RPMI8226 (cell line): ENCODE measurements at regions not wholly inside any gene's neighbourhood (a gene's known extent, or its start where the extent isn't known, plus 50 kb on each side); places are given as distances from the start of the nearest gene placed in this dataset.
"Not testable (repeated sequence)": the region's sequence is repeated elsewhere in the genome, so short reads cannot be mapped to it uniquely, and the experiment has no call there.

Experiments
- DNase-seq: peaks from one replicate; pipeline ENCODE4 v3.0.0-alpha.2; 2015

DNA sequence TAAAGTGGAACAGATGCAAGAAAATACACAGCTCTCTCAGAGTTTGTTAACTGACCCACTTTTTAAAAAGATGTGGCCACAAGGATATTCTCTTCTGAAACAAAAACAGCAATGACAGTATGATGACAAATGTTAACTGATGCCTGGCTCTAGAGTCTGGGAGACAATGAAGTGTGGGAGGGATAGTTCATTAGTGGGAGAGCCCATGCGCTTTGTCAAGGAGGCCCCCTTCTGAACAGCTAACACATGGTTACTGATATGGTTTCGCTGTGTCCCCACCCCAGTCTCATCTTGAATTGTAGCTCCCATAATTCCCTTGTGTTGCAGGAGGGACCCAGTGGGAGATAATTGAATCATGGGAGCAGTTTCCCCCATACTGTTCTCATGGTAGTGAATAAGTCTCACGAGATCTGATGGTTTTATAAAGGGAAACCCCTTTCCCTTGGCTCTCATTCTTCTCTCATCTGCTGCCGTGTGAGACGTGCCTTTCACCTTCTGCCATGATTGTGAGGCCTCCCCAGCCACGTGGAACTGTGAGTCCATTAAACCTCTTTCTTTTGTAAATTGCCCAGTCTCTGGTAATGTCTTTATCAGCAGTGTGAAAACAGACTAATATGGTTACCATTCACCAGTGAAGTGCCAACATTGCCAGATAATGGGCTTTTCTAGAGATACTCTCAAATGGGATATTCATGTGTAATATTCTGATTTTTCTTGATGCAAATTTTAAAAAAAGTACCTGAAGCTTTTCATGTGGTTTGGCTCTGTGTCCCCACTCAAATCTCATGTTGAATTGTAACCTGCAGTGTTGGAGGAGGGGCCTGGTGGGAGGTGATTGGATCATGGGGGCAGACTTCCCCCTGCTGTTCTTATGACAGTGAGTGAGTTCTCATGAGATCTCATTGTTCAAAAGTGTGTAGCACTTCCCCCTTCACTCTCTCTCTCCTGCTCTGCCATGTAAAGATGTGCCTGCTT, 435.8 kb downstream of the SHISA9 start:
- DNase-seq = not testable (repeated sequence)

GRCh38 chr16:13338044-13338443, 436.6 kb downstream of the SHISA9 start:
- DNase-seq = no peak

GRCh38 chr16:13342675-13343074, 441.3 kb downstream of the SHISA9 start:
- no peak for DNase-seq

GRCh38 chr16:13344001-13344400, 442.6 kb downstream of the SHISA9 start:
- DNase-seq = no peak

DNA sequence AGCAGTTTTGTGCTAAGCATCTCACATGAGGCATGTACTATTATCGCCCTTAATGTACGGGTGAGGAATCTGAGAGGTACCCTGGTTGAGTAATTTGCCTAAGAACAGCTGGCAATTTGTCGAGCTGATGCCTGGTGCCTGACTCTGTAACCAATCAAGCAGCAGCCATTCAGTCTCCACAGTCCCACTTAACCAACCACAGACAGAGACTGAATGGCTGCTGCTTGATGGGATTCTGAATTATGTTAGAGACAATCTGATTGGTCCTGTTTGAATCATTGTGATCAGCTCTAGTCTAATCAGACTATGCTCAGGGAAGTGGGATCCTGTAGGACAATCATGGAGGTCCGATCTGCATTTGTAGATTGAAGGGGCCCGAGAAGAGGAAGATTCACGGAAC, 447.0 kb downstream of the SHISA9 start:
- no peak for DNase-seq

GRCh38 chr16:13350000-13350399, 448.6 kb downstream of the SHISA9 start:
- no peak for DNase-seq

DNA sequence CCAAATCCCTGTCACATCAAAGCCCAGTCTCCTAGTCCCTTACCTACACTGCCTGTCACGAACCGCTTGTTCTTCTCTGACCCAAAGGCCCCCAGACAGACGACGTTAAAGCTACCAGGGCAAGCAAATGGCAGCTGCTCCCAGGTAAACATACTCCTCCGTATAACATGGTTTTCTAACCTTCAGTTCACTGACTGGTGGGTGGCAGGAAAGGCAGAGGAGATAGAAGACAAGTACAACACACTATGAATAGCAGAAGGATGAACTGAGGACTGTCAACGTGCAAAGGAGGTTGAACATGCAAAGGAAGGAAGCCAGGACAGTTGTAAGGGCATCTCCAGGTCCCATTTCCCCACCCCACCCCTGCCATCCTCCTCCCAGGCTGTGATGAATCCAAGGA, 449.8 kb downstream of the SHISA9 start:
- DNase-seq = no peak

- DNase-seq = no peak
Measured at GRCh38 chr16:13351601-13352217, 450.3 kb downstream of the SHISA9 start.

DNA sequence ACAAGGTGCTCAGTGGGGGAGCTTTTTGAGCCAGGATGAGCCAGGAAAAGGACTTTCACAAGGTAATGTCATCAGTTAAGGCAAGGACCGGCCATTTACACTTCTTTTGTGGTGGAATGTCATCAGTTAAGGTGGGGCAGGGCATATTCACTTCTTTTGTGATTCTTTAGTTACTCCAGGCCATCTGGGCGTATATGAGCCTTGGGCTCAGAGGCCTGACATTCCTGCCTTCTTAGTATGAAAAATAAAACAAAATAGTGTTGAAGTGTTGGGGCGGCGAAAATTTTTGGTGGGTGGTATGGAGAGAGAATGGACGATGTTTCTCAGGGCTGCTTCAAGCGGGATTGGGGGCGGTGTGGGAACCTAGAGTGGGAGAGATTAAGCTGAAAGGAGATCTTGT, 451.4 kb downstream of the SHISA9 start:
- DNase-seq = not testable (repeated sequence)

GRCh38 chr16:13357842-13358241, 456.4 kb downstream of the SHISA9 start:
- DNase-seq = not testable (repeated sequence)

GRCh38 chr16:13359835-13360234, 458.4 kb downstream of the SHISA9 start:
- no peak for DNase-seq

GRCh38 chr16:13372421-13372820, 471.0 kb downstream of the SHISA9 start:
- DNase-seq = no peak

- no peak for DNase-seq
Measured at GRCh38 chr16:13376174-13376573, 474.8 kb downstream of the SHISA9 start.

GRCh38 chr16:13377143-13377542, 475.7 kb downstream of the SHISA9 start:
- no peak for DNase-seq

DNA sequence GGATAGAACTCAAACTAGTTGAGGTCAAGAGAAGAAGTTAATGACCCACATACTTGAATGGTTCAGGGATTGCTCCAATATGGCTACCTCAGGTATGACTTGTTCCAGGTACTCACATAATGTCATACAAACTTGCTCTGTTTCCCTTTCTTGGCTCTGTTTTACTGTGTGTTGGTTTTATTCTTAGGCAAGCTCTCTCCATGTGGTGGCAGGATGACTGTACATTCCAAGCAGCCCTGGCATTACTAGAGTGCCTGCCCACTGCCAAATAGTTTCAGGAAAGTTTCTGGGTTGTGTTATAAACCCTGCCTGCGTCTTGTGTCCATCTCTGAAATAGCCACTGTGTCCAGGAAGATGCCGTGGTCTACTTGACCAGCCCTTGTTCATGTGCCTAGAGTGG, 476.8 kb downstream of the SHISA9 start:
- DNase-seq = no peak

- DNase-seq = no peak
Measured at GRCh38 chr16:13379266-13379665, 477.9 kb downstream of the SHISA9 start.

DNA sequence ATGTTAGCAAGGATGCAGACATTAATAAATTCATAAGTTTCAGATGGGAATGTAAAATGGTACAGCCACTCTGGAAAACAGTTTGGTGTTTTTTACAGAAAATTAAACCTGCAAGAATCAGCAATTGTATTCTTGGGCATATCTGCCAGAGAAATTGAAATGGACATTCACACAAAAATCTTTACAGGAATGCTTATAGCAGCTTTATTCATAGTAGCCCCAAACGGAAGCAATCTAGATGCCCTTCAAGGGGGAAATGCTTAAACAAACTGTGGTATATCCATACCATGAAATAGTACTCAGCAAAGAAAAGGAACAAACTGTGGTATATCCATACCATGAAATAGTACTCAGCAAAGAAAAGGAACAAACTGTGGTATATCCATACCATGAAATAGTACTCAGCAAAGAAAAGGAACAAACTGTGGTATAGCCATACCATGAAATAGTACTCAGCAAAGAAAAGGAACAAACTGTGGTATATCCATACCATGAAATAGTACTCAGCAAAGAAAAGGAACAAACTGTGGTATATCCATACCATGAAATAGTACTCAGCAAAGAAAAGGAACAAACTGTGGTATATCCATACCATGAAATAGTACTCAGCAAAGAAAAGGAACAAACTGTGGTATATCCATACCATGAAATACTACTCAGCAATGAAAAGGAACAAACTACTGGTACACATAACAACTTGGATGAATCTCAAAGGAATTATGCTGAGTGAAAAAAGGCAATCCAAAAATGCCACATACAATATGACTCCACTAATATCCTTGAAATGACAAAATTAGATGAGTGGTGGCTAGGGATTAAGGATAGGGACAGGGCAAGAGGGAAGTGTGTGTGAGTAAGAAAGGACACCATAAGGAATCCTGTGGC, 484.0 kb downstream of the SHISA9 start:
- DNase-seq = not testable (repeated sequence)

DNA sequence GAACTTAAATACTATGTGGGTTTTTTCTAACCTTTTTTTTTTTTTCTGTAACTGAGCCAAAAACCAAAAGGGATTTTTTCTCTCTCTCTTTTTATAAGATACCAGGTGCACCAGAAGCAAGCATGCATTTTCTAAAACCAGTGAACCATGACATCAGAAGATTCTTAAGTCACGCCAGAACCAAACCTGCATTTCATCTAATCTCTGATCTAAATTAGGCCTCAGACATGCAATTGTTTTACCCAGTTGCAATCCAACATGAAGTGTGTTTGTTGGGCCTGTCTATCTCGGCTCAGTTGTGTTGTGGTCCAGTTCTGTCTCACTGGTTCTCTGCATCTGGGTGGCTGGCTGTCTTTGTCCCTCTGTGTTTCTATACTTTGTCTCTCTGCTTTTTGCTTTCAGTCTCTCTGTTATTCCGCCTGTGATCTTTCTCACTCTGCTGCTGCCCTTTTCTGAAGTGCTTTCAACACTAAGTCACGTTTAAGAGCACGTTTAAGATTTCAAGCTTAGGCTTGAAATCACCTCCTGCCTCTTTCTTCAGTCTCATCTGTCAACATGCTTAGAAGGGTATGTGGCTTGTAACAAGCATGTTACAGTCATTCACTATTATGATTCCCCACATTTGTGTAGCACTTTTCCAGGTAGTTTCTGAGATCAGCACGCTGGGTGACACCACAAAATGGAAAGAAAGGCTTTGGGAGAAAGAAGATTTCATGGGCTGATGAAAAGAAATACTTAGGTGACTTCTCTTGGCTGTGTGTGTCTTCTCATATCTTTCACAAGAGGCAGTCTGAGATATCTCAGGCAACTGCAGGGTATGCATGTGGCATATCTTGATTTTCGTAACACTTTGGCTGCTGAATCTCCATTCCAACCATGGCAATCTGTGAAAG, 488.9 kb downstream of the SHISA9 start:
- DNase-seq = no peak

- DNase-seq = no peak
Measured at GRCh38 chr16:13390986-13391305, 489.5 kb downstream of the SHISA9 start.

- DNase-seq = no peak
Measured at GRCh38 chr16:13391337-13391736, 489.9 kb downstream of the SHISA9 start.

- no peak for DNase-seq
Measured at GRCh38 chr16:13392341-13392740, 490.9 kb downstream of the SHISA9 start.

DNA sequence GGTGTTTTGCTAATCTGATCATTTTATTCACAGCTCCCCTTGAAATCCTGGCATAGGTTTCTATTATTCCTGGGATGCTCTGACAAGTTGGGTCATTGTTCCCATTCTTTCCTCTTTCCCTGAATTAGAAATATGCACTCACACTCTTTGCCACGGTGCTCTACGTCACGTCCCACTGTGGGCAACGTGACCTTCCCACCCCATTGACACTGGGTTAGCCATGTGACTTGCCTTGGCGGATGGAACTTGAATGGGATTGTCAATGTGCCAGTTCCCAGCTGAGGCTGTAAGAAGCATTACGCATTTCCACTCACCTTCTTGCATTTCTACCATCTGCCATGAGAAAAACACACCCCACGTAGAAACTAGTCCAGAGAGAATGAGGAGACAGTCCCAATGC, 492.4 kb downstream of the SHISA9 start:
- DNase-seq = no peak
